ENCODE measurements at regions not wholly inside any gene's neighbourhood (a gene's known extent, or its start where the extent isn't known, plus 50 kb on each side); places are given as distances from the start of the nearest gene placed in this dataset.

DNA sequence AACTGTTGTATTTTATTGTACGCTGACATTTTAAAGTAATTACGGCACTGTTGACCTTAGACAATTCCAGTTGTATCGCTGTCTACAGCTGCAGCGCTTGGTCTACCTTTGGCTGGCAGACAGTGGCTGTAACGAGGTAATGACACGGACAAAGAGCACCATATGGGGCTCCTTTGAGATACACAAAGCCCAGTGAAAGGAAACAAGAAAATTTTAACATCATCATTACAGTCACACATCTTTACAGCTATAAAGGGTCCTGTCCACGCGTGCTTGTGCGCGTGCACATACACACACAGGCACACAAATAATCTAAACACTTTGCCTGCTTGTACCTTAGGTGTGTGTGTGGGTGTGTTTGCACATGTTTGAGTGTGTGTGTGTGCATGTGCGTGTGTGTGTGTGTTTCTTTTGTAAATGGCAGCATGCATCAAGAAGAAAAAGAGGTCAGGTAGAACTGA is 946.0 kb downstream of the NR2F1-AS1 start:
- TF ChIP-seq NANOG (IDR thresholded peaks at IDR 0.05; ENCODE audit: borderline replicate concordance): no peak
- TF ChIP-seq, protein P1, sequence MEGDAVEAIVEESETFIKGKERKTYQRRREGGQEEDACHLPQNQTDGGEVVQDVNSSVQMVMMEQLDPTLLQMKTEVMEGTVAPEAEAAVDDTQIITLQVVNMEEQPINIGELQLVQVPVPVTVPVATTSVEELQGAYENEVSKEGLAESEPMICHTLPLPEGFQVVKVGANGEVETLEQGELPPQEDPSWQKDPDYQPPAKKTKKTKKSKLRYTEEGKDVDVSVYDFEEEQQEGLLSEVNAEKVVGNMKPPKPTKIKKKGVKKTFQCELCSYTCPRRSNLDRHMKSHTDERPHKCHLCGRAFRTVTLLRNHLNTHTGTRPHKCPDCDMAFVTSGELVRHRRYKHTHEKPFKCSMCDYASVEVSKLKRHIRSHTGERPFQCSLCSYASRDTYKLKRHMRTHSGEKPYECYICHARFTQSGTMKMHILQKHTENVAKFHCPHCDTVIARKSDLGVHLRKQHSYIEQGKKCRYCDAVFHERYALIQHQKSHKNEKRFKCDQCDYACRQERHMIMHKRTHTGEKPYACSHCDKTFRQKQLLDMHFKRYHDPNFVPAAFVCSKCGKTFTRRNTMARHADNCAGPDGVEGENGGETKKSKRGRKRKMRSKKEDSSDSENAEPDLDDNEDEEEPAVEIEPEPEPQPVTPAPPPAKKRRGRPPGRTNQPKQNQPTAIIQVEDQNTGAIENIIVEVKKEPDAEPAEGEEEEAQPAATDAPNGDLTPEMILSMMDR (conservative IDR thresholded peaks at IDR 0.05; ENCODE audit: low read depth in 2 of 2): no peak
- TF ChIP-seq CREB1 (CRISPR knock-in tag; IDR thresholded peaks at IDR 0.05; ENCODE audit: low read depth): no peak
- TF ChIP-seq POLR2AphosphoS5 (IDR thresholded peaks at IDR 0.05; ENCODE audit: low read depth): no peak
- TF ChIP-seq, protein P2, sequence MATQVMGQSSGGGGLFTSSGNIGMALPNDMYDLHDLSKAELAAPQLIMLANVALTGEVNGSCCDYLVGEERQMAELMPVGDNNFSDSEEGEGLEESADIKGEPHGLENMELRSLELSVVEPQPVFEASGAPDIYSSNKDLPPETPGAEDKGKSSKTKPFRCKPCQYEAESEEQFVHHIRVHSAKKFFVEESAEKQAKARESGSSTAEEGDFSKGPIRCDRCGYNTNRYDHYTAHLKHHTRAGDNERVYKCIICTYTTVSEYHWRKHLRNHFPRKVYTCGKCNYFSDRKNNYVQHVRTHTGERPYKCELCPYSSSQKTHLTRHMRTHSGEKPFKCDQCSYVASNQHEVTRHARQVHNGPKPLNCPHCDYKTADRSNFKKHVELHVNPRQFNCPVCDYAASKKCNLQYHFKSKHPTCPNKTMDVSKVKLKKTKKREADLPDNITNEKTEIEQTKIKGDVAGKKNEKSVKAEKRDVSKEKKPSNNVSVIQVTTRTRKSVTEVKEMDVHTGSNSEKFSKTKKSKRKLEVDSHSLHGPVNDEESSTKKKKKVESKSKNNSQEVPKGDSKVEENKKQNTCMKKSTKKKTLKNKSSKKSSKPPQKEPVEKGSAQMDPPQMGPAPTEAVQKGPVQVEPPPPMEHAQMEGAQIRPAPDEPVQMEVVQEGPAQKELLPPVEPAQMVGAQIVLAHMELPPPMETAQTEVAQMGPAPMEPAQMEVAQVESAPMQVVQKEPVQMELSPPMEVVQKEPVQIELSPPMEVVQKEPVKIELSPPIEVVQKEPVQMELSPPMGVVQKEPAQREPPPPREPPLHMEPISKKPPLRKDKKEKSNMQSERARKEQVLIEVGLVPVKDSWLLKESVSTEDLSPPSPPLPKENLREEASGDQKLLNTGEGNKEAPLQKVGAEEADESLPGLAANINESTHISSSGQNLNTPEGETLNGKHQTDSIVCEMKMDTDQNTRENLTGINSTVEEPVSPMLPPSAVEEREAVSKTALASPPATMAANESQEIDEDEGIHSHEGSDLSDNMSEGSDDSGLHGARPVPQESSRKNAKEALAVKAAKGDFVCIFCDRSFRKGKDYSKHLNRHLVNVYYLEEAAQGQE (IDR thresholded peaks at IDR 0.05; ENCODE audit: unreplicated experiment): no peak
- no peak for TF ChIP-seq EZH2 (IDR thresholded peaks at IDR 0.05; ENCODE audit: low read depth, unreplicated experiment)
- no peak for TF ChIP-seq EZH2phosphoT487 (IDR thresholded peaks at IDR 0.05; ENCODE audit: unreplicated experiment)
- no peak for TF ChIP-seq JUNB (IDR thresholded peaks at IDR 0.05; ENCODE audit: unreplicated experiment)
- no peak for TF ChIP-seq ZNF331 (CRISPR knock-in tag; IDR thresholded peaks at IDR 0.05; ENCODE audit: low read depth)
- no peak for TF ChIP-seq ZNF114 (CRISPR knock-in tag; IDR thresholded peaks at IDR 0.05)
- TF ChIP-seq, protein P3, sequence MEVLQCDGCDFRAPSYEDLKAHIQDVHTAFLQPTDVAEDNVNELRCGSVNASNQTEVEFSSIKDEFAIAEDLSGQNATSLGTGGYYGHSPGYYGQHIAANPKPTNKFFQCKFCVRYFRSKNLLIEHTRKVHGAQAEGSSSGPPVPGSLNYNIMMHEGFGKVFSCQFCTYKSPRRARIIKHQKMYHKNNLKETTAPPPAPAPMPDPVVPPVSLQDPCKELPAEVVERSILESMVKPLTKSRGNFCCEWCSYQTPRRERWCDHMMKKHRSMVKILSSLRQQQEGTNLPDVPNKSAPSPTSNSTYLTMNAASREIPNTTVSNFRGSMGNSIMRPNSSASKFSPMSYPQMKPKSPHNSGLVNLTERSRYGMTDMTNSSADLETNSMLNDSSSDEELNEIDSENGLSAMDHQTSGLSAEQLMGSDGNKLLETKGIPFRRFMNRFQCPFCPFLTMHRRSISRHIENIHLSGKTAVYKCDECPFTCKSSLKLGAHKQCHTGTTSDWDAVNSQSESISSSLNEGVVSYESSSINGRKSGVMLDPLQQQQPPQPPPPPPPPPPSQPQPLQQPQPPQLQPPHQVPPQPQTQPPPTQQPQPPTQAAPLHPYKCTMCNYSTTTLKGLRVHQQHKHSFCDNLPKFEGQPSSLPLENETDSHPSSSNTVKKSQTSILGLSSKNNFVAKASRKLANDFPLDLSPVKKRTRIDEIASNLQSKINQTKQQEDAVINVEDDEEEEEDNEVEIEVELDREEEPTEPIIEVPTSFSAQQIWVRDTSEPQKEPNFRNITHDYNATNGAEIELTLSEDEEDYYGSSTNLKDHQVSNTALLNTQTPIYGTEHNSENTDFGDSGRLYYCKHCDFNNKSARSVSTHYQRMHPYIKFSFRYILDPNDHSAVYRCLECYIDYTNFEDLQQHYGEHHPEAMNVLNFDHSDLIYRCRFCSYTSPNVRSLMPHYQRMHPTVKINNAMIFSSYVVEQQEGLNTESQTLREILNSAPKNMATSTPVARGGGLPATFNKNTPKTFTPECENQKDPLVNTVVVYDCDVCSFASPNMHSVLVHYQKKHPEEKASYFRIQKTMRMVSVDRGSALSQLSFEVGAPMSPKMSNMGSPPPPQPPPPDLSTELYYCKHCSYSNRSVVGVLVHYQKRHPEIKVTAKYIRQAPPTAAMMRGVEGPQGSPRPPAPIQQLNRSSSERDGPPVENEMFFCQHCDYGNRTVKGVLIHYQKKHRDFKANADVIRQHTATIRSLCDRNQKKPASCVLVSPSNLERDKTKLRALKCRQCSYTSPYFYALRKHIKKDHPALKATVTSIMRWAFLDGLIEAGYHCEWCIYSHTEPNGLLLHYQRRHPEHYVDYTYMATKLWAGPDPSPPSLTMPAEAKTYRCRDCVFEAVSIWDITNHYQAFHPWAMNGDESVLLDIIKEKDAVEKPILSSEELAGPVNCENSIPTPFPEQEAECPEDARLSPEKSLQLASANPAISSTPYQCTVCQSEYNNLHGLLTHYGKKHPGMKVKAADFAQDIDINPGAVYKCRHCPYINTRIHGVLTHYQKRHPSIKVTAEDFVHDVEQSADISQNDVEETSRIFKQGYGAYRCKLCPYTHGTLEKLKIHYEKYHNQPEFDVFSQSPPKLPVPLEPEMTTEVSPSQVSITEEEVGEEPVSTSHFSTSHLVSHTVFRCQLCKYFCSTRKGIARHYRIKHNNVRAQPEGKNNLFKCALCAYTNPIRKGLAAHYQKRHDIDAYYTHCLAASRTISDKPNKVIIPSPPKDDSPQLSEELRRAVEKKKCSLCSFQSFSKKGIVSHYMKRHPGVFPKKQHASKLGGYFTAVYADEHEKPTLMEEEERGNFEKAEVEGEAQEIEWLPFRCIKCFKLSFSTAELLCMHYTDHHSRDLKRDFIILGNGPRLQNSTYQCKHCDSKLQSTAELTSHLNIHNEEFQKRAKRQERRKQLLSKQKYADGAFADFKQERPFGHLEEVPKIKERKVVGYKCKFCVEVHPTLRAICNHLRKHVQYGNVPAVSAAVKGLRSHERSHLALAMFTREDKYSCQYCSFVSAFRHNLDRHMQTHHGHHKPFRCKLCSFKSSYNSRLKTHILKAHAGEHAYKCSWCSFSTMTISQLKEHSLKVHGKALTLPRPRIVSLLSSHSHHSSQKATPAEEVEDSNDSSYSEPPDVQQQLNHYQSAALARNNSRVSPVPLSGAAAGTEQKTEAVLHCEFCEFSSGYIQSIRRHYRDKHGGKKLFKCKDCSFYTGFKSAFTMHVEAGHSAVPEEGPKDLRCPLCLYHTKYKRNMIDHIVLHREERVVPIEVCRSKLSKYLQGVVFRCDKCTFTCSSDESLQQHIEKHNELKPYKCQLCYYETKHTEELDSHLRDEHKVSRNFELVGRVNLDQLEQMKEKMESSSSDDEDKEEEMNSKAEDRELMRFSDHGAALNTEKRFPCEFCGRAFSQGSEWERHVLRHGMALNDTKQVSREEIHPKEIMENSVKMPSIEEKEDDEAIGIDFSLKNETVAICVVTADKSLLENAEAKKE (CRISPR knock-in tag; IDR thresholded peaks at IDR 0.05): no peak
- TF ChIP-seq, protein P4, sequence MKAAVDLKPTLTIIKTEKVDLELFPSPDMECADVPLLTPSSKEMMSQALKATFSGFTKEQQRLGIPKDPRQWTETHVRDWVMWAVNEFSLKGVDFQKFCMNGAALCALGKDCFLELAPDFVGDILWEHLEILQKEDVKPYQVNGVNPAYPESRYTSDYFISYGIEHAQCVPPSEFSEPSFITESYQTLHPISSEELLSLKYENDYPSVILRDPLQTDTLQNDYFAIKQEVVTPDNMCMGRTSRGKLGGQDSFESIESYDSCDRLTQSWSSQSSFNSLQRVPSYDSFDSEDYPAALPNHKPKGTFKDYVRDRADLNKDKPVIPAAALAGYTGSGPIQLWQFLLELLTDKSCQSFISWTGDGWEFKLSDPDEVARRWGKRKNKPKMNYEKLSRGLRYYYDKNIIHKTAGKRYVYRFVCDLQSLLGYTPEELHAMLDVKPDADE (IDR thresholded peaks at IDR 0.05): no peak

Data from GM23338 (cell line).